ENCODE measurements at regions not wholly inside any gene's neighbourhood (a gene's known extent, or its start where the extent isn't known, plus 50 kb on each side); places are given as distances from the start of the nearest gene placed in this dataset.
"Not testable (repeated sequence)": the region's sequence is repeated elsewhere in the genome, so short reads cannot be mapped to it uniquely, and the experiment has no call there.

DNA sequence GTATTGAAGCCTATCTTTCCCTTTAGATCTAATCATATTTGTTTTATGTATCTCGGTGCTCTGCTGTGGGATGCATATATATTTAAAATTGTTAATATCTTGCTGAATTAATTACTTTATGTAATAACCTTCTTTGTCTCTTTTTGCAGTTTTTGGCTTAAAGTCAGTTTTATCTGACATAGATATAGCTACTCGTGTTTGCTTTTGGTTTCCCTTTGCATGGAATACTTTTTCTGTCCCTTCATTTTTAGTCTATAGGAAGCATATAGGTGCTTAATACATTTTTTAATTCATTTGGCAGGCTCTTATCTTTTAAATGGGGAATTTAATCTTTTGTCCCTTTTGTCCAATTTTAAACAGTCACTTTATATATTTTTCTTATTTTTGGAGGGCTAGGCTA, 360.6 kb upstream of the PRR16 start:
- Mint-ChIP-seq H3K9me3 (ENCODE audit: low read depth) (no peaks in the 10 kb centered on the region), H3K4me3 (no peak overlapping the region), H3K36me3 (no peaks in the 10 kb centered on the region), H3K27me3 (no peaks in the 10 kb centered on the region), H3K27ac (no peak overlapping the region), H3K4me1 (no peaks in the 10 kb centered on the region)
- DNase-seq (no peak), ATAC-seq (no peak)
- CTCF ChIA-PET = no interaction called here

DNA sequence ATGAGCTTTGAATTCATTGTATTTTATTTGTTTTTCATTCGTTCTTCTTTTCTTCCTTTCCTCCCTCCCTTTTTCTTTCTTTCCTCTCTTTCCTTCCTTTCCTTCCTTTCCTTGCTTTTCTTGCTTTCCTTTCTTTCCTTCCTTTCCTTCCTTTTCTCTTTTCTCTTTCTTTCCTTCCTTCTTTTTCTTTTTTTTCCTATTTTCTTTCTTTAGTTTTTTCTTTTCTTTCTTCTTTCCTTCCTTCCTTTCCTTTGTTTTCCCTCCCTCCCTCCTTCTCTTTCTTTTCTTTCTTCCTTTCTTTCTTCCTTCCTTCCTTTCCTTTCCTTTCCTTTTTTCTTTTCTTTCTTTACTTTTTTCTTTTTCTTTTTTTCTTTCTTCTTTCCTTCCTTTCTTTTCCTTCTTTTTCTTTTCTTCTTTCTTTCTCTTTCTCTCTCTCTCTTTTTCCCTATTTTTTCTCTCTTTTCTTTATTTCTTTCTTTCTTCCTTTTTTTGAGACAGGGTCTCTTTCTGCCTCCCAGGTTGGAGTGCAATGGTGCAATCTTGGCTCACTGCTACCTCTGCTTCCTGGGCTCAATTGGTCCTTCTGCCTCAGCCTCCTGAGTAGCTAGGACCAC, 357.1 kb upstream of the PRR16 start:
- no peaks in the 10 kb centered on the region for H3K27me3 Mint-ChIP-seq
- no peak for ATAC-seq
- no peak overlapping the region for H3K27ac Mint-ChIP-seq
- no peaks in the 10 kb centered on the region for H3K4me1 Mint-ChIP-seq
- no peaks in the 10 kb centered on the region for H3K9me3 Mint-ChIP-seq (ENCODE audit: low read depth)
- no peak overlapping the region for H3K4me3 Mint-ChIP-seq
- H3K36me3 Mint-ChIP-seq = no peaks in the 10 kb centered on the region
- DNase-seq = no peak
- CTCF ChIA-PET = no interaction called here

GRCh38 chr5:120108586-120109248, 355.4 kb upstream of the PRR16 start:
- no peaks in the 10 kb centered on the region for H3K4me1 Mint-ChIP-seq
- DNase-seq = no peak
- H3K9me3 Mint-ChIP-seq (ENCODE audit: low read depth) = no peaks in the 10 kb centered on the region
- CTCF ChIA-PET = no interaction called here
- no peaks in the 10 kb centered on the region for H3K36me3 Mint-ChIP-seq
- no peak overlapping the region for H3K27ac Mint-ChIP-seq
- H3K4me3 Mint-ChIP-seq = no peak overlapping the region
- H3K27me3 Mint-ChIP-seq = no peaks in the 10 kb centered on the region
- no peak for ATAC-seq

GRCh38 chr5:120122703-120123102, 341.4 kb upstream of the PRR16 start:
- DNase-seq (no peak), ATAC-seq (no peak)
- no peak overlapping the region for H3K4me3 Mint-ChIP-seq
- H3K9me3 Mint-ChIP-seq (ENCODE audit: low read depth) = no peaks in the 10 kb centered on the region
- H3K36me3 Mint-ChIP-seq = no peaks in the 10 kb centered on the region
- no peaks in the 10 kb centered on the region for H3K27me3 Mint-ChIP-seq
- H3K27ac Mint-ChIP-seq = no peak overlapping the region
- H3K4me1 Mint-ChIP-seq = no peaks in the 10 kb centered on the region
- CTCF ChIA-PET = no interaction called here

- ATAC-seq (no peak), DNase-seq (no peak)
- Mint-ChIP-seq H3K9me3 (ENCODE audit: low read depth) (no peaks in the 10 kb centered on the region), H3K4me3 (no peak overlapping the region), H3K4me1 (no peaks in the 10 kb centered on the region), H3K27ac (no peak overlapping the region), H3K36me3 (no peaks in the 10 kb centered on the region), H3K27me3 (no peaks in the 10 kb centered on the region)
- CTCF ChIA-PET = no interaction called here
Observed at GRCh38 chr5:120124031-120124430, 340.1 kb upstream of the PRR16 start.

- Mint-ChIP-seq H3K4me1 (no peaks in the 10 kb centered on the region), H3K9me3 (ENCODE audit: low read depth) (no peaks in the 10 kb centered on the region), H3K4me3 (no peak overlapping the region), H3K27me3 (no peaks in the 10 kb centered on the region), H3K36me3 (no peaks in the 10 kb centered on the region), H3K27ac (no peak overlapping the region)
- CTCF ChIA-PET = no interaction called here
- ATAC-seq (no peak), DNase-seq (no peak)
Observed at GRCh38 chr5:120124961-120125360, 339.1 kb upstream of the PRR16 start.

GRCh38 chr5:120132347-120132746, 331.8 kb upstream of the PRR16 start:
- H3K27ac Mint-ChIP-seq; H3K4me3 Mint-ChIP-seq; ATAC-seq; CTCF ChIA-PET; H3K27me3 Mint-ChIP-seq; DNase-seq; H3K36me3 Mint-ChIP-seq; H3K4me1 Mint-ChIP-seq; H3K9me3 Mint-ChIP-seq (ENCODE audit: low read depth): not testable (repeated sequence)

DNA sequence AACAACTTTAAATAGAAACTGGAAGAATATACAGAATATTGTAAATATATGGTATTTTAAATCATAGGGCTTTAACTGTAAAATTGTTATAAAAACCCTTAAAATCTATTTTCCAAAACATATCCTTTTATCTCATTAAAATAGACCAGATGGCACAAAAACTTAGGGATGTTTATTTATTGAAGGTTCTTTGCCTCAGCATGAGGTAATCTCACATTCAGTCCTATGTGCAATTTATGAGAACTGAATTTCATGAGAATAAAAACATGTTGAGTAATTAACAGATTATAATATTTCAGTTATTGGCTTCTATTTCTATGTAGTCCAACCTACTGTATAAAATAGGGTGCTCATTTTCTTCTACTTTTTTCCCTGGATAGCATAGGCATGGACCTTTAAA, 329.2 kb upstream of the PRR16 start:
- ATAC-seq (no peak), DNase-seq (no peak)
- Mint-ChIP-seq H3K9me3 (ENCODE audit: low read depth) (no peaks in the 10 kb centered on the region), H3K4me1 (no peaks in the 10 kb centered on the region), H3K27me3 (no peaks in the 10 kb centered on the region), H3K36me3 (no peaks in the 10 kb centered on the region), H3K27ac (no peak overlapping the region), H3K4me3 (no peak overlapping the region)
- CTCF ChIA-PET = no interaction called here

GRCh38 chr5:120137582-120137981, 326.5 kb upstream of the PRR16 start:
- DNase-seq (no peak), ATAC-seq (no peak)
- Mint-ChIP-seq H3K36me3 (no peaks in the 10 kb centered on the region), H3K4me1 (no peaks in the 10 kb centered on the region), H3K27ac (no peak overlapping the region), H3K4me3 (no peak overlapping the region), H3K9me3 (ENCODE audit: low read depth) (no peaks in the 10 kb centered on the region), H3K27me3 (no peaks in the 10 kb centered on the region)
- CTCF ChIA-PET = no interaction called here

- CTCF ChIA-PET = no interaction called here
- no peaks in the 10 kb centered on the region for H3K4me1 Mint-ChIP-seq
- no peak for ATAC-seq
- H3K27ac Mint-ChIP-seq = no peak overlapping the region
- no peak overlapping the region for H3K4me3 Mint-ChIP-seq
- no peak for DNase-seq
- H3K36me3 Mint-ChIP-seq = no peaks in the 10 kb centered on the region
- H3K27me3 Mint-ChIP-seq = no peaks in the 10 kb centered on the region
- no peaks in the 10 kb centered on the region for H3K9me3 Mint-ChIP-seq (ENCODE audit: low read depth)
Observed at GRCh38 chr5:120139039-120139438, 325.1 kb upstream of the PRR16 start.

DNA sequence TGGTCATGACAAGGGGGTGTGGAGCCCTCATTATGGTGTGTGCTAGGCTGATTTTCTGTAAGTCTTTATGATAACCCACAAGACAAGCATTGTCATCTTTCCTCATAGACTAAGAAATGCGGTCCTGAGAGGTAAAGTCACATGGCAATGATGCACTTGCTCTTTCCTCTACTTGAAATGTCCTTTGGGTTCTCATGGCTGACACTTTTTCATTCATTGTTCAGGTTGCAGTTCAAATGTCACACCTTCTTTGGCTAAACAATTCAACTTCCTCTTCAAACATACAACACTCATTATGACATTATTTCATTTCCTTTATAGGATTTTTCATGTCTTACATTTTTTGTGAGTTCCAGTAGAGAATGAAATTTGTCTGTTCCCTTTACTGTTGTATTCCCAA, 323.6 kb upstream of the PRR16 start:
- Mint-ChIP-seq H3K27me3 (no peaks in the 10 kb centered on the region), H3K4me1 (no peaks in the 10 kb centered on the region), H3K36me3 (no peaks in the 10 kb centered on the region), H3K4me3 (no peak overlapping the region), H3K9me3 (ENCODE audit: low read depth) (no peaks in the 10 kb centered on the region), H3K27ac (no peak overlapping the region)
- CTCF ChIA-PET = no interaction called here
- DNase-seq = no peak
- no peak for ATAC-seq

DNA sequence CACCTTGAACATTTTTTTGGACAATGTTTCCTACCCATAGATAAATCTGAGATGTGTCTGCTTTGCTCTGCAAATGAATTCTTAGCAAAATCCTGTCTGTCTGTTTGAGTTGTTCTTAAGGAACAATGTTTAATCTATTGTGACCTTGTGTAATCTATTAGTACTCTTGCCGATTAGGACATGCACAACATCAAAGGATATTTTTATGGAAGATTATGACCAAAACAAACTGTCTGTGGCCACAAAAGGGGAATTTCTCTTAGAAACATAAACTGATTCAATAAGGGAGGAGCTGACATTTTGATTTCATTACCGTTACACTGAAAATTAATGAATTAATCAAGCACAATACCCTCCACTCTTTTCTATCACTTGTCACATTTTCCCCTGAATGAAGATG, 323.0 kb upstream of the PRR16 start:
- CTCF ChIA-PET = no interaction called here

GRCh38 chr5:120146787-120147186, 317.3 kb upstream of the PRR16 start:
- CTCF ChIA-PET = no interaction called here
- Mint-ChIP-seq H3K27me3 (no peaks in the 10 kb centered on the region), H3K36me3 (no peaks in the 10 kb centered on the region), H3K4me3 (no peak overlapping the region), H3K9me3 (ENCODE audit: low read depth) (peaks cover 2% of the 10 kb centered on the region), H3K27ac (no peak overlapping the region), H3K4me1 (no peaks in the 10 kb centered on the region)
- ATAC-seq (no peak), DNase-seq (no peak)

More for the DNA sequence above, 323.0 kb upstream of the PRR16 start:
- Mint-ChIP-seq H3K4me3 (no peak overlapping the region), H3K36me3 (no peaks in the 10 kb centered on the region), H3K27me3 (no peaks in the 10 kb centered on the region), H3K9me3 (ENCODE audit: low read depth) (no peaks in the 10 kb centered on the region), H3K27ac (no peak overlapping the region), H3K4me1 (no peaks in the 10 kb centered on the region)
- DNase-seq (no peak), ATAC-seq (no peak)

- CTCF ChIA-PET; H3K36me3 Mint-ChIP-seq; H3K27me3 Mint-ChIP-seq; H3K27ac Mint-ChIP-seq; ATAC-seq; DNase-seq; H3K4me1 Mint-ChIP-seq; H3K9me3 Mint-ChIP-seq (ENCODE audit: low read depth); H3K4me3 Mint-ChIP-seq: not testable (repeated sequence)
Observed at GRCh38 chr5:120147911-120148310, 316.2 kb upstream of the PRR16 start.

DNA sequence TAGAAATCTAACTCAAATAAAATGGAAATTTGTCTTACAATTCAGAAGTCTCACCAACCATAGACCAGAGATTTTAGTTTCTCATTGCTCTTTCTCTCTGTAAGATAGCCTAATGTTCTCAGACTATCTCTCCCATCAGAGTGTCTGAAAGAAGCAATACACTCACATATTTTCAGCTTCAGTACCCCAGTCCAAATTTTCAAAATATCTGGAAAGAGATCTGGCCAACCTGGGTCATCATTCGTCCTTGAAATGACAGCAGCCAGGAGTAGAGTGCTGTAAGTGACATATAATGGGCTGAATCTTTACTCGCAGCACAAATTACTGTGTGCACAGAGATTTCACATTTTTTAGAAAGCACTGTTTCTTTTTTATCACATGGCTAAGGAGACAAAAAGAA, 313.3 kb upstream of the PRR16 start:
- Mint-ChIP-seq H3K27me3 (no peaks in the 10 kb centered on the region), H3K36me3 (no peaks in the 10 kb centered on the region), H3K27ac (no peak overlapping the region), H3K9me3 (ENCODE audit: low read depth) (peaks cover 2% of the 10 kb centered on the region), H3K4me1 (no peaks in the 10 kb centered on the region), H3K4me3 (no peak overlapping the region)
- ATAC-seq (no peak), DNase-seq (no peak)
- CTCF ChIA-PET = no interaction called here
